Hematopoietic multipotent progenitor cell treated with erythropoietin and hydrocortisone succinate and interleukin-3 and kit ligand, for 8 days (in vitro differentiated cells): ENCODE measurements at regions not wholly inside any gene's neighbourhood (a gene's known extent, or its start where the extent isn't known, plus 50 kb on each side); places are given as distances from the start of the nearest gene placed in this dataset.
"Not testable (repeated sequence)": the region's sequence is repeated elsewhere in the genome, so short reads cannot be mapped to it uniquely, and the experiment has no call there.

ENCODE experiments used
- DNase-seq: peaks from one replicate; pipeline ENCODE4 v3.0.0-alpha.2; 2015

DNA sequence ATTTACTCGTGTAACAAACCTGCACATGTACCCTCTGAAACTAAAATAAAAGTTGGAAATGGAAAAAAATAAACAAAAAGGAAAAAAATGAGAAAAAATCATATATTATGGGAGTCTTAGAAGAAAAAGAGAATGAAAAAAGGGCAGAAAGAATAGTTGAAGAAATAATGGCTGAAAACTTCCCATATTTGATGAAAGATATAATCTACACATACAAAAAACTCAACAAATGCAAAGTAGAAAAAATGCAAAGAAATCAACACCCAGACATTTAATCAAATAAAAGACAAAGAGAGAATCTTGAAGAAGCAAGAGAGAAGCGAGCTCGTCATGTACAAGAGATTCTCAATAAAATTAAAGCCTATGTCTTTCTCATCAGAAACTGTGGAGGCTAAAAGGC is 73.8 kb downstream of the SLC25A46 start:
- DNase-seq: no peak

DNA sequence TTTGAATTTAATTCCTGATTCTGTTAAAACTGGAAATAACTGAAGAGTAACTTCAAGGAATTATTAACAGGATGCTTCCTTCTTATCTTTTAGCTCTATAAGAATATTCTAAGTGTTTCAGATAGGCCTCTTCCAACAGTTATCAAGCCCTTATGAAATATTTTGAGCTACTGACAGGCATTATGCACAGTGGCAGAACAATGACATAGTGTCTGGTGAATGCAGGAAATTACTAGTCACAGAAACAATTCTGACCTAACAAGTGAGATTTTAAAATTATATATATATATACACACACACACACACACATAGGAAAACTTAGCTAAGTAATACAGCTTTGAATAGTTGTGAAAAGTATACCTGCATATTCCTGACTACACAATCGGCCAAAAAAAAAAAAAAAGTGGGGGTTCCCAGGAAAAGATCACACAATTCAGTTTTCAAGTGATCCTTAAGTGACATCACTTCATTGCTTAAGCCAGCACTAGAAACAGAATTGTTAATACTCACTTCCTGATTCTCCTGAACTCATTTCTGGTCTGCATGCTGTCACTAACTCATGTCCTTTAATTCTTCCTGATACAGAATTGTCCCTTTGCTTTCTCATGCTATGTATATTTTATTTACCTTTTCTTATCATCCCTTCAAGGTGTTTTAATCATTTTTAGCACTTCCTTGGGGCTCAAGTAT is 77.3 kb downstream of the SLC25A46 start:
- DNase-seq: no peak

DNA sequence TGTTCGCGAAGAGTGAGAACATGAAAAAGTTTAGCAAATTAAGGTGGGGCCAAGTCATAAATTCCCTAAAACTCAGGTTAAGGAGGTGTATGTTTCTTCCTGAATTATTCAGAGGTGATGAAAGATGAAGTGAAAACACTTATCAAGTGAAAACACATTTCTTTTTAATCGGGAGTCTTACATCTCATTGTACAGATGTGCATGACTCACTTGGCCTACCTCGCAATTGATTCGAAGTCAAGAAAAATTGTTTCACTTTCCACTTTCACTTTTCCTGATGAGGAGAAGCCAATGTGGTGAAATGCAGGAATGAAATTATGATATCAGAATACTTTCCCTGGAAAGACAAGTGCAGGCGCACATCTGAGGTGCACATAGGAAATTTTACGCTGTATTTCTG is 78.7 kb downstream of the SLC25A46 start:
- DNase-seq: no peak

DNA sequence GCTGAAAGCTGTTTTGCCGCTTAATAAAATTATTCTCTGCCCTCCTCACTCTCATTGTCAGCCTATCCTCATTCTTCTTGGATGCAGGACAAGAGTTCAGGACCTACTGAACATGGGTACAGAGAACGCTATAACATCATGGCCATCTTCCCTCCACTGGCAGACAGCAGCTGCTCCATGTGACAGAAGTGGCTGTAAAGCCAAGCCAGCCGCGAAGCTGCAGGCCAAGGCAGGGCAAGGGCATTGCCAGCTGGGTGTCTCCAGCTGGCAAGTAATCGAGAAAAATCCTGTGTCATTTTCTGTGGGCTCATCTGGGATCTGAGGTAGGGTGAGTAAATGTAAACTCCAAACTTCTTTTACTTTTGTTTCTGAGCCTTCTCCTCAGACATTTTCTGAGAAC is 84.8 kb downstream of the SLC25A46 start:
- no peak for DNase-seq

DNA sequence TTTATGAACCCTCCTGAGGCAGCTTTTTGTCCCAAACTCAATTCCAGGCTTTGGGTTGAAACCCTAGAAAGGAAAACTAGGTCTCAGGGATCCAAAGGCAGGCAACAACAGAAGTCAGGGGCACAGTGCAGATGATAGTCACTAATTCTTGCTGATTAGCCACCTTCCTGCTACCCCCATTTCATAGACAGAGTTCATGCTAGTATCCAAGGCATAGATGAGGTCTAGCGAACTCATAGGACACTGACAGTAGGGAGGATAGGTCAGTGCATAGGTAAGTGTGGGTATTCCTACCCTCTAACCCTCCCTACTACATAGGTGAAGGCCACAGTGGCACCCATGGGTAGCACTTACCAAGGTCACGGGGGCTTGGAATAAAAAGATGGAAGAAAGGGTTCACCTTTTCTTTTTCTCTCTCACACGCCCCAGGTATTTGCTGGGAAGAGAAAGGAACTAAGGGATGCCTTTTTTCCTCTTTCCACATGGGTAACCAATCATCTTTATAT is 86.2 kb downstream of the SLC25A46 start:
- DNase-seq: no peak

- no peak for DNase-seq
These were observed 93.9 kb downstream of the SLC25A46 start for GRCh38 chr5:110832683-110833082.

DNA sequence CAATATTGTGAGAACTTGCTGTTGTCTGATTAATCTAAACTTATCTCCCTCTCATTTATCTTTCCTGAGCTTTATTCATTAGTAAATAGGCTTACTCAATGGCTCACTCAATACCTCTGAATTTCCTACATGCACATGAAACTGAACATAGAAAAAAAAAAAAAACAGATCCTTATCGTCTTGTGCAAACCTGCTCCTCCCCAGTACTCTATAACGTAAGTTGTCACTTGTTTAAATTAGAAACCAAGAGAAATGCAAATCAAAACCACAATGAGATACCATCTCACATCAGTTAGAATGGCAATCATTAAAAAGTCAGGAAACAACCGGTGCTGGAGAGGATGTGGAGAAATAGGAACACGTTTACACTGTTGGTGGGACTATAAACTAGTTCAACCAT is 96.1 kb downstream of the SLC25A46 start:
- DNase-seq: not testable (repeated sequence)

GRCh38 chr5:110836851-110837250 is 98.0 kb downstream of the SLC25A46 start:
- DNase-seq: no peak

DNA sequence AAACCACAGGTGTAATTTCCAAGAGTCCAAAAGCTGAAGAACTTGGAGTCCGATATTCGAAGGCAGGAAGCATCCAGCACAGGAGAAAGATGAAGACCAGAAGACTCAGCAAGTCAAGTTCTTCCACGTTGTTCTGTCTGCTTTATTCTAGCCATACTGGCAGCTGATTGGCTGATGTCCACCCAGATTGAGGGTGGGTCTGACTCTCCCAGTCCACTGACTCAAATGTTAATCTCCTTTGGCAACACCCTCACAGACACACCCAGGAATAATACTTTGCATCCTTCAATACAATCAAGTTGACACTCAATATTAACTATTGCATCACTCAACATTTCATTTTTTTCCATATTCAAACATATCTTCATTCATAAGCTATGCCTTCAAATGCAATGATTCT is 99.5 kb downstream of the SLC25A46 start:
- DNase-seq: not testable (repeated sequence)

DNA sequence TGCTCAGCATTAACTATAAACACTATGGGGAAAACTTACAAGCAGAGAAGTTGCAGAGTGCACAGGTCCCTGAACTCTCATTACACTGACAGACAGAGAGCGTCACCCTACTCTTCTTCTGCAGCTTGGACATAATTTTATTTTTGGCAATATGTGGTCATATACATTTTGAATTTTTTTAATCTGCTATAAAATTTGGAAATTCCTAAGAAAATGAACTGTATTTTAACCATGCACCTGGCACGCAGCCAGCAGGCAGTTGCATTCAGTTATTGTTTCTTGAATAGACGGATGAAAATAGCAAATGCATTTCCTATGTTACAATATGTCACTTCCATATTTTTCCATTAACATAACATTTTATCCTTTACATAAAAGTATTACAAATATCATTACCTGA is 100.2 kb downstream of the SLC25A46 start:
- DNase-seq: no peak

DNA sequence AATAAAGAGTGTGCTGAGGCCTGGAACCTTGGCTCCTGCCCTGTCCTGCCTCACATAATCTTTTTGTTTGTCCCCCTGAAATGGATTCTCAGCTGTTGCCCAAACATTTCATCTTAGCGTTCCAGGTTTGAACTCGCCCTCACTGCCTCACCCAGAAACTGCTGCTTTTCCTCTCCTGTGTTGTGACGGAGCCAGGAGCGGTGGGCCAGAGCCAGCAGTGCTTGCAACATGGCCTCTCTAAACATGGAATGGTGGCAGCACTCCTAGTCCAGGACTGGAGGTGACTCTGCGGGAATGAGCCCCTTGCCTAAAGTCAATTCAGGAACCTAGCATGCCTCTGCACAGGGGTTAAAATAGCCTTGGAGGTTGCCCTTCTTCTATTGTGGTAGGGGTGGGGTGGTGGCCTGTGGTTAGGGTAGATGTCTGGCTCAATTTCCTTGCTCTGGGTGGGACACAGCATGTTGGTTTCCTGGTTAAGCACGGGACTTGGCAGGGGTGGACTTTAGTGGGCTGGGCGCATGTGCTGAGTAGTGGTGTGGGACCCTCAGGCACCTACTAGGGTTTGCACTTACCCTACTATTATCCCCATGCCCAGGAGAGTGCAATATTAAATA is 101.6 kb downstream of the SLC25A46 start:
- DNase-seq: no peak

DNA sequence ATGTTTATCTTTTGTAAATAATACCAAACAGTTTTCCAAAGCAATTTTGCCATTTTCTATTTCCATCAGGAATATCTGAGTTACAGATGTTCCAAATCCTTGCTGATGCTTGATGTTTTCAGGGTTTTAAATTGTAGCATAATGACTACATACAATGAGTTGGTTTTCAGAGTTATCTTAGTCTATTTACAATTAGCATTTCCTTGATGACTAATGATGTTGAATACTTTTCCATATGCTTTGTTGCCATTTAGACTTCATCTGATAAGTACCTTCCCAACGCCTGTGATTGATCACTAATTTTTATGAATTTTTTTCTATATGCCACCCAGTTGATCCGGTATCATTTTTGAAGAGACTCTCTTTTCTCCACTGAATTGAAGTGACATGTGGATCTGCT is 102.3 kb downstream of the SLC25A46 start:
- DNase-seq: no peak

DNA sequence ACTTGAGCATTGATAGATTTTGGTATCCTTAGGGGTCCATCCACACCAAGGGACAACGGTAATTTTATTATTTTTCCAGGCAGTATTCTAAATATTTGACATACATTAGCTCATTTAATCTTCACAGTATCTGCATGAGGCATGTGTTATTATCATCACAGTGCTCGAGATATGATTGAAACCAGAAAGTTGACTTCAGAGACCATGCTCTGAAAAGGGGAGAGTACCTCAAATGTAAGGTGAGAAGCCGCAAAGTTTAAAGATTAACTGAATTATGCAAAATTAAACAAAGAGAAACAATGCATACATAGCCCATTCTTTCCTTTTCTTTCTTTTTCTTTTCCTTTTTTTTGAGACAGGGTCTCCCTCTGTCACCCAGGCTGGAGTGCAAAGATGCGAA is 104.1 kb downstream of the SLC25A46 start:
- no peak for DNase-seq

DNA sequence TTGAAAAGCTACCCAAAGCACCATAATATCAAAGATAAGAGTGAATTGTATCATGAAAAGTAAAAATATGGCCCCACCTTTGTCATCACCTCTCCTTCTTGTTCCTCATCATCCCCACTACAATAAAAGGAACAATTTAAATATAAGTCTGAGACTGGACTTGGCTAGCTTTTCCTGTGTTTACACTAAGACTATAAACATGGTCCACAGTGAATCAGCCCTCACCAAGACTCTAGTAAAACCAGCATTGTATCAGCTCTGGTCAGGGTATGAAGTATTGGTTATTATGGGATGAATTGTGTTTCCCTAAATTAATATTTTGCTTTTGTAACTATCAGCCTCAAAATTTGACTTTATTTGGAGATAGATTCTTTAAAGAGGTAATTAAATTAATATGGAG is 105.4 kb downstream of the SLC25A46 start:
- no peak for DNase-seq

DNA sequence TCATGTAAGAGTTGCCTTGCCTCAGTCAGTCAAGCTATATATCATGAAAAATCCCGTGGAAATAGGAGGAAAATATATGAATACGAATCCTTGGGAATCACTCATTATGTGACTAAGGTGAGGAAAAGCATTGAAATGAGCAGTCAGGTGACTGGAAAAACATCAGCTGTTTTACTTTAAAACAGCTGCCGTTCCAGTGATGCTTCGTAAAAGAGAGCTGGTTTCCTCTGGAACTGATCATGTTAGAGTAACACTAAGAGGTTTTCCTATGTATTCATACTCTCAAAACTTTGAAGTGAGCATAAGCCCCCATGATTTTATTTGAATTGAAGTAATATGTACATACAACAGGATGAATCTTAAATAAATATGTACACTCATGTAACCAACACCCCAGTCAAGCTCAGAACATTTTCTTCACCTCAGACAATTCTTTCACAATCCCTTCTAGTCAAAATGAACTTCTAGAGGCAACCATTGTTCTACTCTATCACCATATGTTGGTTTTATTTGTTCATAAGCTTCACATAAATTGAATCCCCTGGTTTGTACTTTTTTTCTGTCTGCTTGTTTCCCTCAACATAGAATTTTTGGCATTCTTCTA is 107.7 kb downstream of the SLC25A46 start:
- no peak for DNase-seq

GRCh38 chr5:110851357-110851756 is 112.5 kb downstream of the SLC25A46 start:
- DNase-seq: no peak

DNA sequence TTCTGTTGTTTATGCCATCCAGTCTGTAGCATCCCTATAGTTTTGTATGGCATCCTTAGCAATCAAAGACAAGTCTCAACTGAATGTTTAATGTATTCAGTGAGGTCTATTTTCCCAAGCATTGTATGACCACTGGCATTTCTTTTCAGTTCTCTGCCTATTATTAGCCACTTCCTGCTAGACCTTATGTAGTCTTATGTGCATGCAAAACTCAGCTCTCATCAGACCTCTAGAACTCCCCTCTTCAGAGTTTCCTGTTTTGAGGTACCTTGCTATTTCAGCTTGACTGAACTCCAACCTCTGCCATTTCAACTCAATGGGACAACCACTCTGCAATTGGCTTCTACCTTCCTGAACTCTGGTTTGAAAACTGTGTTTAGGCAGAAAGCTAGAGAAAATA is 113.2 kb downstream of the SLC25A46 start:
- no peak for DNase-seq

- no peak for DNase-seq
These were observed 113.7 kb downstream of the SLC25A46 start for GRCh38 chr5:110852541-110852940.

GRCh38 chr5:110853267-110853666 is 114.5 kb downstream of the SLC25A46 start:
- DNase-seq: no peak

DNA sequence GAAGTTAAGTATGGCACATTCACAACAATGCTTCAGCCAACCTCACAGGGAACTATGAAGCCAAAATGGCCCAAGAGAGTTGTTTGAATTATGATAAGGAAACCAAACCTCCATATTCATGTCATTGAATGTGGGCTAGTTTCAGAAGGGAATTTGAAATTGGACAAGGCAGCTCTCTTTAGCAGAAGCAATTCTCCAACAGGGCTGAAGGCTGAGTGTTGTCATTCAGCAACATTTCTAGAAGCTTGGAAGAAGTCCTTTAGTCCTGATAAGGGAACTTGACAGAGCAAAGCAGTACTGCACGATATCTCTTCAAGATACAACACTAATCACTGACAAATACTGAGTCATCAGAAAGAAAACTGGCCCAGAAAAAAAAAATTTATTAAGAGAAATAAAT is 115.4 kb downstream of the SLC25A46 start:
- DNase-seq: no peak

DNA sequence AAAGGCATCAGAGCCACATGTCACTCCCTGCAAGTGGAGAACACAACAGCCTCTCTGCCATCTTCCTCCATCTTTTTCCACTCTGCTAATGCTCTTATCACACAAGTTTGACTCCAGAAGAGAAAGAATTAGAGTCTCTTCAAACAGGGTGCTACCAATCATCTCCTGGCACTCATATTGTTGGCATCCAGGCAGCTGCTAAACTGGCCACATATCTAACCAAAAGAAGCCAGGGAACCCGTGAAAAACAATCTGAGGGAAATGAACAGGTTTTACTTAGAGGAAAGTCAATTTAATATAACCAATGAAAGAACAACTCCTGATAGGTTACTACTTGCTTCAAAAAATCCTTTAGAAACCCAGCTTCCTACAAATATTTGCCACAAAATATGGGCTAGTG is 117.2 kb downstream of the SLC25A46 start:
- DNase-seq: no peak

GRCh38 chr5:110865400-110866094 is 126.7 kb downstream of the SLC25A46 start:
- peak; percentile 9 for DNase-seq

DNA sequence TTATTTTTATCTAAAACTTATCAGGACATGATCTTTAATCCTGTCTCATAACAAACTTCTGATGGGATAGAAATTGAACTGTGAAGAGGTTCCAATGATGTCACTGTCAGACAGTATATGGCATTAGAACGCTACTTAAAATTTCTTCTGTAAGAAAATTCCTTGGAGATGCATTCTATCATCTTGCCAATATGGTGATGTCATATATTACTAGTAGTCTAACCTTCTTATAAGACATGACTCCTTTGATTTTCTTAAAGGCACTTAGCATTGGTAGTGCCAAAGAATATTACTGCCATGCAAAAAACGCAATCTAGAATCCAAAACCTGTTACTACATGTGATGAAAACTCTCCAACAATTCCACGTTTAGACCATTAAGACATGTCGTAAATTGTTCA is 131.1 kb downstream of the SLC25A46 start:
- no peak for DNase-seq

DNA sequence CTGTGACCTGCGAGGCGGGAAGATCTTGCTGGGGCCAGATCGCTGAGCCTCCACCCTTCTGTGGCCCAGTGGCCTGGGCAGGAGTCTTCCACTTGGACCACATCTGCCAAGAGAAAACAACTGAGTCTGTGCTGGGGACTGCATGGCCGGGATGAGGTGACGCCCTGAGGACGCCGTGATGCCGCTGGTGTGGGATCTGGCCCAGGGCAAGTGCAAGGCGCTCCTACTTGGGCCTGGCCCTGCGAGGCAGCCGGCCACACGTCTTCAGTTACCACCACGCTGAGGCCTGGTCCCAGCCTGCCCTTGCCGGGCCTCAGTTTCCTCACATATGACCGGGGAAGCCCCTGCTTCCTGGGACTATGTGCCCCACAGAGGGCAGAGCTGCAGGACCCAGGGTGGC is 133.4 kb downstream of the SLC25A46 start:
- DNase-seq: no peak
